Vagina (tissue), 2 donors: ENCODE measurements at regions not wholly inside any gene's neighbourhood (a gene's known extent, or its start where the extent isn't known, plus 50 kb on each side); places are given as distances from the start of the nearest gene placed in this dataset.

Experiments used
- DNase-seq, 2 donors: peaks; one replicate each; pipeline ENCODE4 v3.0.0-alpha.2; 2017; ENCODE audit errors: extremely low spot score in 2 of 2
- H3K27ac ChIP-seq: fragments of 200-600 bp; sonication (generic); one replicate; pipeline ENCODE4 v1.5.1; 2019
- H3K27me3 ChIP-seq: fragments of 200-600 bp; sonication (generic); one replicate; pipeline ENCODE4 v1.5.1; 2019
- H3K36me3 ChIP-seq, 2 donors: fragments of 200-600 bp; sonication (generic); one replicate each; pipeline ENCODE4 v1.5.1; 2017 to 2019
- H3K4me1 ChIP-seq: fragments of 200-600 bp; sonication (generic); one replicate; pipeline ENCODE4 v1.5.1; 2019
- H3K4me3 ChIP-seq, 2 donors: fragments of 200-600 bp; sonication (generic); 1 replicate in 1 of 2; 2 replicates in 1 of 2; pipeline ENCODE4 v1.5.1; 2016 to 2019
- H3K9me3 ChIP-seq: fragments of 200-600 bp; sonication (generic); one replicate; pipeline ENCODE4 v1.5.1; 2019
- POLR2A ChIP-seq, 2 donors: fragments of 450-650 bp; IDR thresholded peaks; one replicate each; pipeline ENCODE4 v1.6.1; 2017; ENCODE audit warnings: antibody characterized with exemption in 2 of 2, mild to moderate bottlenecking in 2 of 2, moderate library complexity in 2 of 2
- POLR2AphosphoS5 ChIP-seq, 2 donors: sonication (generic); formaldehyde crosslinking; IDR thresholded peaks; one replicate each; pipeline ENCODE4 v1.9.0; 2017; ENCODE audit warnings: antibody characterized with exemption in 2 of 2, mild to moderate bottlenecking in 2 of 2, low read depth in 1 of 2; ENCODE audit not compliant: insufficient read depth in 1 of 2
- intact Hi-C: fragments of 100-400 bp; cut with DNase I; formaldehyde crosslinking; loops from one replicate; pipeline ENCODE4 v1.15.1; 2023
- TF ChIP-seq, protein P1 (sequence below), 3 experiments: fragments of 450-650 bp in 2 of 3; fragments of 200-600 bp in 1 of 3; sonication (generic) in 1 of 3; IDR thresholded peaks; one replicate each; pipeline ENCODE4 v1.5.1; 2017 to 2019; ENCODE audit warnings: antibody characterized with exemption in 3 of 3, mild to moderate bottlenecking in 2 of 3, moderate library complexity in 2 of 3

- no peak overlapping the region for H3K4me3 ChIP-seq
- no peaks in the 10 kb centered on the region for H3K36me3 ChIP-seq
- intact Hi-C loops: no loop called here
- no peaks in the 10 kb centered on the region for H3K9me3 ChIP-seq
- H3K27me3 ChIP-seq: no peaks in the 10 kb centered on the region
- H3K4me1 ChIP-seq: no peaks in the 10 kb centered on the region
- peak in 1 of 2 donors; percentile 34 for DNase-seq
- no peak for TF ChIP-seq POLR2AphosphoS5 (IDR thresholded peaks at IDR 0.05; ENCODE audit: insufficient read depth in 1 of 2, low read depth in 1 of 2)
- no peak overlapping the region for H3K27ac ChIP-seq
Observed at GRCh38 chr15:88344786-88345185, 88.2 kb upstream of the NTRK3 start.

- intact Hi-C loops: no loop called here
- TF ChIP-seq POLR2A (IDR thresholded peaks at IDR 0.05): no peak
- TF ChIP-seq, protein P1, sequence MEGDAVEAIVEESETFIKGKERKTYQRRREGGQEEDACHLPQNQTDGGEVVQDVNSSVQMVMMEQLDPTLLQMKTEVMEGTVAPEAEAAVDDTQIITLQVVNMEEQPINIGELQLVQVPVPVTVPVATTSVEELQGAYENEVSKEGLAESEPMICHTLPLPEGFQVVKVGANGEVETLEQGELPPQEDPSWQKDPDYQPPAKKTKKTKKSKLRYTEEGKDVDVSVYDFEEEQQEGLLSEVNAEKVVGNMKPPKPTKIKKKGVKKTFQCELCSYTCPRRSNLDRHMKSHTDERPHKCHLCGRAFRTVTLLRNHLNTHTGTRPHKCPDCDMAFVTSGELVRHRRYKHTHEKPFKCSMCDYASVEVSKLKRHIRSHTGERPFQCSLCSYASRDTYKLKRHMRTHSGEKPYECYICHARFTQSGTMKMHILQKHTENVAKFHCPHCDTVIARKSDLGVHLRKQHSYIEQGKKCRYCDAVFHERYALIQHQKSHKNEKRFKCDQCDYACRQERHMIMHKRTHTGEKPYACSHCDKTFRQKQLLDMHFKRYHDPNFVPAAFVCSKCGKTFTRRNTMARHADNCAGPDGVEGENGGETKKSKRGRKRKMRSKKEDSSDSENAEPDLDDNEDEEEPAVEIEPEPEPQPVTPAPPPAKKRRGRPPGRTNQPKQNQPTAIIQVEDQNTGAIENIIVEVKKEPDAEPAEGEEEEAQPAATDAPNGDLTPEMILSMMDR (IDR thresholded peaks at IDR 0.05): no peak
- TF ChIP-seq POLR2AphosphoS5 (IDR thresholded peaks at IDR 0.05; ENCODE audit: insufficient read depth in 1 of 2, low read depth in 1 of 2): no peak
- H3K4me3 ChIP-seq: no peak overlapping the region
Observed at GRCh38 chr15:88342666-88343065, 86.1 kb upstream of the NTRK3 start.

DNA sequence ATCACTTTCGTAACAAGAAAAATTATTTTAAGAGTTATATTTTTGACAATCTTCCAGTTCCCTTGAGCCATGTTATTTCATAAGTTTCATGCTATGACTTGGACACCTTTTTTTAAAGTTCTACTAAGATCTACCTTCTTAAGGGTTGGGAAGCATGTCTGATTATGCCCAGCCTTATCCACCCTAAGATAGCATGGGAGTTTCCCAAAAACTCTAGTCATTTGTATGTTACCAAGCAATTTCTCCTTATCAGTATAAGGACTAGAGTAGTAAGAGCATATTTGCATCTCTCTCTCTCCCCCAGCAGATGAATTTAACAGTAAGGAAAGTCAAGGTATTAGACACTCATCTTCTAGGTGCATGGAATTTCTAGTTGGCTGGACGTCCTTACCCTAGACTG, 85.1 kb upstream of the NTRK3 start:
- Histone ChIP-seq H3K4me3 (no peak overlapping the region), H3K36me3 (no peaks in the 10 kb centered on the region), H3K27ac (no peak overlapping the region), H3K27me3 (no peaks in the 10 kb centered on the region), H3K9me3 (no peaks in the 10 kb centered on the region), H3K4me1 (no peaks in the 10 kb centered on the region)
- no peak for DNase-seq
- intact Hi-C loops: no loop called here
- TF ChIP-seq, protein P1 (IDR thresholded peaks at IDR 0.05): no peak
- TF ChIP-seq POLR2AphosphoS5 (IDR thresholded peaks at IDR 0.05; ENCODE audit: insufficient read depth in 1 of 2, low read depth in 1 of 2) (no peak), POLR2A (IDR thresholded peaks at IDR 0.05) (no peak)

More at GRCh38 chr15:88342666-88343065, 86.1 kb upstream of the NTRK3 start:
- Histone ChIP-seq H3K4me1 (no peaks in the 10 kb centered on the region), H3K27ac (no peak overlapping the region), H3K27me3 (no peaks in the 10 kb centered on the region), H3K36me3 (no peaks in the 10 kb centered on the region), H3K9me3 (no peaks in the 10 kb centered on the region)
- DNase-seq: no peak

DNA sequence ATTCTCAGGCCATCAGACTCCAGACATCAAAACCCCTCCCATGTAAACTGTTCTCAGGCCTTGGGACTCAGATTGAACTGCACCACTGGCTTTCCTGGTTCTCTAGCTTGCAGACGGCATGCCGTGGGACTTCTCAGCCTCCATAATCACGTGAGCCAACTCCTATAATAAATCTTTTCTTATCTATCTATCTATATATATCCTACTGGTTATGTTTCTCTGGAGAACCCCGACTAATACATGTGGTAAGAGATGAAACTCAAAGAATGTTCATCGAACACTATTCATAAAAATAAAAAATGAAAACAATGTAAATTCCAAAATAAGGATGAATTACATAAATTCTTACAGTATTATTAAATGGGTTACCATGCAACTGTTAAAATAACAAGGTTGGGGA, 84.5 kb upstream of the NTRK3 start:
- intact Hi-C loops: no loop called here
- Histone ChIP-seq H3K36me3 (no peaks in the 10 kb centered on the region), H3K9me3 (no peaks in the 10 kb centered on the region), H3K27me3 (no peaks in the 10 kb centered on the region), H3K4me1 (no peaks in the 10 kb centered on the region), H3K27ac (no peak overlapping the region), H3K4me3 (no peak overlapping the region)
- DNase-seq: no peak
- TF ChIP-seq POLR2A (IDR thresholded peaks at IDR 0.05) (no peak), POLR2AphosphoS5 (IDR thresholded peaks at IDR 0.05; ENCODE audit: insufficient read depth in 1 of 2, low read depth in 1 of 2) (no peak)
- TF ChIP-seq, protein P1 (IDR thresholded peaks at IDR 0.05): no peak

- DNase-seq: no peak
- no peak for TF ChIP-seq POLR2AphosphoS5 (IDR thresholded peaks at IDR 0.05; ENCODE audit: insufficient read depth in 1 of 2, low read depth in 1 of 2)
- TF ChIP-seq, protein P1 (IDR thresholded peaks at IDR 0.05): no peak
- no peak for TF ChIP-seq POLR2A (IDR thresholded peaks at IDR 0.05)
- intact Hi-C loops: no loop called here
Observed at GRCh38 chr15:88337993-88338392, 81.5 kb upstream of the NTRK3 start.

More at GRCh38 chr15:88337993-88338392, 81.5 kb upstream of the NTRK3 start:
- Histone ChIP-seq H3K27ac (no peak overlapping the region), H3K4me1 (no peaks in the 10 kb centered on the region), H3K27me3 (no peaks in the 10 kb centered on the region), H3K9me3 (no peaks in the 10 kb centered on the region), H3K36me3 (no peaks in the 10 kb centered on the region), H3K4me3 (no peak overlapping the region)
